GM19395 (cell line): ENCODE measurements at regions not wholly inside any gene's neighbourhood (a gene's known extent, or its start where the extent isn't known, plus 50 kb on each side); places are given as distances from the start of the nearest gene placed in this dataset.
"Not testable (repeated sequence)": the region's sequence is repeated elsewhere in the genome, so short reads cannot be mapped to it uniquely, and the experiment has no call there.

Experiments used
- ATAC-seq: cut with Tn5 transposase; IDR thresholded peaks from one replicate; pipeline ENCODE4 v1.9.1; 2021; ENCODE audit warnings: mild to moderate bottlenecking, moderate library complexity; ENCODE audit not compliant: unreplicated experiment

DNA sequence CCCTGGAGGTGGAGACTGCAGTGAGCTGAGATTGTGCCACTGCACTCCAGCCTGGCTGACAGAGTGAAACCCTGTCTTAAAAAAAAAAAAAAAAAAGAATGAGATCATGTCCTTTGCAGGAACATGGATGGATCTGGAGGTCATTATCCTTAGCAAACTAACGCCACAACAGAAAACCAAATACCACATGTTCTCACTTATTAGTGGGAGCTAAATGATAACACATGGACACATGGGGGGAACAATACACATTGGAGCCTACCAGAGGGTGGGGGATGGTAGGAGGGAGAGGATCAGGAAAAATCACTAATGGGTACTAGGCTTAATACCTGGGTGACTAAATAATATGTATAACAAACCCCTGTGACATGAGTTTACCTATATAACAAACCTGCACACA lies 108.0 kb upstream of the FHL2 start:
- ATAC-seq = not testable (repeated sequence)

DNA sequence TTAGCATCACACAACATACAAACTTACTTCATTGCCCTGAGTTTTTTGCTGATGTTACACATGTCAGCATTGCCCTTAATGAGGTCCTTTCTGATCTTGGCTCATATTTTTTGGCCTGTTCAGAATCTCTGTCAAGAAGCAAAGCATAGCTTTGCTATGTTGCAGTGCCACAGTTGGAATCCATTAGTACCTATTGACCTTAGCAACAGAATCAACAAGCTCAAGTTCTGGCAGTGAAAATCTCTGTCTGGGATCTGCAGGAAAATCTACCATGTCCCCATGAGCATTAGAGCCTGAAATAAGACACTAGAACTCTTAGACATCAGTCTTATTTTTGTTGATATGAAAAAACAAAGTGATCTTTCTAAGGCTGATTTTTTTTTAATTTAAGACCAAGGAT lies 105.6 kb upstream of the FHL2 start:
- no peak for ATAC-seq

DNA sequence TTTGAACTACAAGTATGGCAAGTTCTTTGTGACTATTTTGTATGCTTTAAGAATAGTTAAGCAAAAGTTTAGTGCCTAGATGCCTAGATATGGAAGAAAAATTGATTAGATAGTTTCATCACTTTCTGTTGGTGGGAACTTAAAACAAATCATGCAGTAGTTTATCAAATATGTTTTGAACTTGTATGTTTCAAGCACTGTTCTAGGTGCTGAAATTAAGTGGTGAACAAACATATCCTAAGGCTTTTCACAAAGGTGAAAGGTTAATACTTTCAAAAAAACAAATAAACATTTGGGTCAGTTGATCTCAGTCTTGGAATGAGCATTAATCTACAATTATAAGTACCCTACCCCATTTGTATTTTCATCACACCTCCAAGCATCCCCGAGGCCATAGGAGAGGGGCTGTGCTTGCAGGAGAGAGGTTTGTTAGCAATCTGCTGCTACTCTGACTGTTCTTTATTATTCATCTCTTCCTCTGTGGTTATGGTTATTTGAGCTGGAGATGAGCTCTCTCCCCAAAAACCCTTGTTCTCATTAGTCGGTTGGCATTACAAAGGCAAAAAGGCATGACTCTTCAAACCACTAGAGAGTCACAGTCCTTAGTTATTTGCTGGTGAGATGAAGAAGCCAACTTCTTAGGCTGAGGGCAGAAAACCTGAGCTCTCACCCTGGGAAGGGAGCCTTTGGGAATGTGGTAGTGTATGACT lies 103.9 kb upstream of the FHL2 start:
- ATAC-seq = no peak

DNA sequence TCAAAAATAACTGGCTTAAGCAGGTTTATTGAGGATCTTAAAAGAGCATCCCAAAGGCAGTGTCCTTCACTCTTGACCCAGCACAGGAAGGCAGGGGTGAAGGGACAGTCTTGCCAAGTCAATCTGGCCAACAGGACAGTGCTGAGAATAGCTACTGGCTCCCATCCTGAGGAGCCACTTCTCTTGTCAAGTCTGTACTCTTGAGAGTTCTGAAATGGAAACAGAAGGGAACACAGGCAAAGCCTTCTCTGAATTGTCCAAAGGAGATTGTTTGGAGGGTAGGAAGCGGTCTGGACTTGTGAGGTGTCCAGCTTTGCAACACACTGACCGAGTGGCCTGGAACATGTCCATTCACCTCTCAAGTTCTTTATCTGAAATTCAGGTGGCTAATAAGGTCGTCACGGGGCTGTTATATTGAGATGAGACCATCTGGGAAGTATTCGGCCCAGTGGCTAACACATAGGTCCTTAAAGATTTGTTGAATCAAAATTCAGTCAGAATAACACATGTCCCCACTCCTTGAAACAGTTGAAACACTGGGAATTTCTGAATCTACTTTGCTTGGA lies 99.5 kb upstream of the FHL2 start:
- no peak for ATAC-seq

DNA sequence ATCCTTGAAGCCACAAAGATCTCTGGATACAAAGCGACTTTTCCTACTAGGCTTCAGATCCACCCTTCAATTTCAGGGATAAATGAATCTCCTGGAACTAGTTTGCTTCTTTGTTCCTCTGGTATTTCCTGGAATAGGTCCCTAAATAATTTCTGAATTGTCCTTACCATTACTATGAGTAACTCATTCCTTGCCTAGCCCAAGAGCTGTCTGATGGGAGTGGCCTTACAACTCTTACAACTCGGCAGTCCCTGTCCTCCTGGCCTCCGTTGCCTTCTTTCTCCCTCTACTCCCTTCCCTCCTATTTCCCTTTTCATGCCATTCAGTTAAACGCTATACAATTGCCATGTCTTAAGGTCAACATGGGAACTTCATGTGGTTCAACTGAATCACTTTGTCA lies 98.2 kb upstream of the FHL2 start:
- ATAC-seq = no peak

DNA sequence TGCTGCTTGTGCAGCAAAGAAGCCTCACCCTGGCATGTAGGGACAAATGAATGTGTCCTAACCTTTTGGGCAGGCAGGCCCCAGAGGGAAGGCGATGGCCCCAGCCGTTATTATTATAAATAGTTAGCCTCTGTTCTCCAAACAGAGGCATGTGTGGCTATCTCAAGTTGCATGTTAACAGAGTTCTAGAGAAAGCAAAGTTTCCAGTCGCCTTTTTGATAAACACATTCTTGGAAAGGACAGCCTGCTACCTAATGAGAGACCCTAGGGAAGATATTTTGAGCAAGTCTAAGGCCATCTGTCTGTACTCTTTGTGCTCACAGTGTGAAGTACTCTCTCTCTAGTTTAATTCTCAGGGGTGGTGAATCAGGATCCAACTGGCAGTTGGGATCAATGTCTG lies 97.4 kb upstream of the FHL2 start:
- no peak for ATAC-seq

DNA sequence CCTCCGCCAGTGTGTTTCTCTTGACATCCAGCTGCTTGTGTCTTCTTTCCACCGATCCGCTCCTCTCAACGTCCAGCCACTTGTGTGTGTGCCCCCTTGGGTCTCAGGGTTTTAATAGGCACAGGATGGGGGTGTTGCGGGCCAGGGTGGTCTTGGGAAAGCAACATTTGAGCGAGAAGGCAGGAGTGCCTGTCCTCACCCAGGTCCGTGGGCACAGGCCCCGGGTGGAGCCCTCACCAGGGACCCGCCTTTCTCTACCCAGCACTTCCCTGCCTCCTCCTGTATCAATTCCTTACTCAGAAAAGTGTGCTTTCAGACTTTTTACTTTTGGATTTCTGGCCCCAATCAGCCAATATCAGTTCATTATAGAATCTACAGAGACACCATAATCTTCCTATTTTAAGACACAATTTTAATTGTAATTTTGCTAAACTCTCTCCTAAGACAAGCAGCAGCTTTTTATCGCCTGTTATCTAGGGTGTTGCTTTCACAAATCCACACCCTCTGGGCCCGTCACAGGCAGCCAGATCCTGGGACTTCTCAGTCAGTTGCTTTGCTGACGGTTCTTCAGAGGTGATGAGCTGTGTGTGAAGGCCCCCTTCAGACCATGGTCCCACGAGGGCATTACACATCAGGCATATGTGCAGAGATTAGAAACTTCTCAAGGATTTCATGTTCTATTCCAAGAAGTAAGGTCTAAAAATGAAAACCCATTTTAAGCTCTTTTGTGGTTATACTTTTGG lies 96.0 kb upstream of the FHL2 start:
- ATAC-seq = no peak

DNA sequence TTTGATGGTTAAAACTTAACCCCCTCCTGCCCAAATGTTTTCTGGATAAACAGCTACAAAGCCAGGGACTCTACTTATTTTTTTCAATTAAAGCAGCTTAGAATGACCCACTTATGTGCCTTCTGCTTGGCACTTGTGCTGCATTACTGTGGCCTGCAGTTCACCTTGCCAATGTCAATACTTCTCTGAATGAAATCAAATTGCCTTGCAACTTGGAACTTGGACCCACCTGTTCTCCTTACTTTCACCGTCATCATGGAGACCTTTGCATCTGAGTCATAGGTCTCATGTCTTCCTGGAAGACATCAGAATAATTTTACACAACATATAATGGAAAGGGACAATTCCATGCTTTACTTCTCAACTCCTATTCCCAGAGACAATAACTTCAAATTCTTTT lies 92.1 kb upstream of the FHL2 start:
- ATAC-seq = no peak

DNA sequence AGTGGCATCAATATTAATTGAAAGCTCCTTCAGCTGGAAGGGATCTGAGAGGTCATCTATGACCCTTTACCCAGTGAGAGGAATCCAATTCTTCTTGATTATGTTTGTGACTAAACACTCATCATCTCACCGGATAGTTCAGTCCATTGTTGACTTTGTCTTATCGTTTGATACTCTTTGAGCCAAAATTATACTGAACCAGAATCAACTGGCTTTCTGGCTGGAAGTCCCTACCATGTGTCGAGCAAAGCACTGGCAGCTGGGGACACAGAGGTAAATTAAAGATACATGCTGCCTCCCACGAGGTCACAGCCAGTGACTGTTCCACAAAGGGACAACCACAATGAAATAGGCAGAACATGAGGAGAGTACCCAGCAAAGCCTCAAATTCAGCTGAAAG lies 91.4 kb upstream of the FHL2 start:
- ATAC-seq = no peak

DNA sequence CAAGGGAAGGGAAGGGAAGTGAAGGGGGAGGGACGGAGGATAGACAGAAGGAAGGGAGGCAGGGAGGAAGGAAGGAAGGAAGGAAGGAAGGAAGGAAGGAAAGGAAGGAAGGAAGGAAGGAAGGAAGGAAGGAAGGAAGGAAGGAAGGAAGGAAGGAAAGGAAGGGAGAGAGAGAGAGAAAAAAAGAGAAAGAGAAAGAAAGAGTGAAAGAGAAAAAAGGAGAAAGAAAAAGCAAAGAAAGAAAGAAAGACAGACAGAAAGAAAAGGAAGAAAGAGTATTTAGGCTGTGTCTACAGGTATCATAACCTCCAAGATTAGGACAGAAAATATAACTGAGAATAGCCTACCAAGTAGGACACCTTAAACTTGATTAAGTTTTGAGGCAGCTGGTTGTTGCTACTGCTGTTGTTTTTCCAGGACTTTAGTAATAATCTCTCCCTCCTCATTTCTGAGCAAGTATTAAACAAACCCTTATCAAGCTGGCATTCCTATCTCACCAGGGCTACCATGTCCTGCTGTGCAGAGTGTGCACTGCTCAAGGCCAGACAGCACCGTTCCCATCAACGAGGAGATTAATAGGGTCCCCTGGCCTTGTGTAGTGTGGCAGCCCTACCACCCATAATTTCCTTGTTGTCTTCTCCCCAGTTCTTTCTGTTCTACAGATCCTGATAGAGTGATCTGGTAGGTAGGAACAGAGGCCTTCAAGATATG lies 90.5 kb upstream of the FHL2 start:
- ATAC-seq = no peak

DNA sequence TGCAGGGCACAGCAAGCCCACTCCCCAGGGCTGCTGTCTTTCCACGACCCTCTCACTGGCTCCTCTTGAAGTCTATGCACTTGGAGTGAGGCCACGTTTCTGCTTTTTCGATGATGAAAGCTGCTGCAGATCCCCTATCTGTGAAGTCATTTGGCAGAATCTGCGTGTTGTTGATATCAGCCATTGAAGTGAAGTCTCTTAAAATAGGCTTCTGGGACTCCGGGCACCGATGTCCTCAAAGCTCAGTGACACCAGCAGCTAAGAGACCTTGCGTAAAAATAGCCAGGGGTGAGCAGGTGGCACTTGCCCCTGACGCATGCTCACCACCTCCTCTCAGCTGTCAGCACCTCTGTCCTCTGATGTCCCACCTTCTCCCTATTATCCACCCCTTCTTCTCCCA lies 89.4 kb upstream of the FHL2 start:
- no peak for ATAC-seq

DNA sequence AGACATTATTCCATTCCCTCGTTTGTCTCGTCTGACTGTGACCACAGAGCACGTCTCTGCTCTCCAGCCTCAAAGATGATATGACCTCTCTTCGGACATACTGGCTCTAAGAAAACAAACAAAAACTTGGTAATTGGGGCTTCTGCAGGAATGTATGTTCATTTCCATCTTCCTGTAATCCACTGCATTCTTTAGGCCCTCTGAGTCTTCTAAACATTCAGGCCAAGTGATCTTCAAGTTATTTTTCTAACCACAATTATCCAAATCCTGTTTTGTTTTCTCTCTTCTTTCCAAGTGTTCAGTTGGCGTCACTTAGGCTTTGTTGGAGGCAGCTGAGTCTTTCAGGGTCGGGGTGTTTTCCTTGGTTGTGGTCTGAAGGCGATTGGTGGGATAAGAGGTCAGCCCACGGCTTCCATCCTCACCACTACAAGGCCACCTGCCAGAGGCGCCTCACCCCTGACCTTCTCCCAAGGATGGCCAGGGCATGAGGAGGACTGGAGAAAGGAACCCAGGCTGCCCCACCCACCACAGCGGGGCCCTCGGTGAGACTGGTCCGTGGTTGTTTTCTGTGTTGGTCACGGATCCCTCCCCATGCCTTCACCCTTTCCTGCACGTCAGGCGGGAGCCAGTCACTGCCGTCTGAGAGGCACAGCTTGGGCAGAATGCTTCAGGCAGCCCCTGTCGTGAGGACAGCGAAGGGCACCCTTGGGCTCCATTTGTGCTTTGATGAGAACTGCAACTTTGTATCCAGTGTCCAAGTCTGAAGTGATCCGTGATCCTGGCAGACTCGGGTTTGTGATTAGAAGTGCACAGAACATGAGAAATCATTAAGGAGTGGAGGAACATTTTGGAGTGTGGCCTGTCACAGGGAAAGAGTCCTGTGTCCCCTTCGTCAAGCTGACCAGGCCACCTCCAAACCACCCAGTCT lies 88.6 kb upstream of the FHL2 start:
- no peak for ATAC-seq

DNA sequence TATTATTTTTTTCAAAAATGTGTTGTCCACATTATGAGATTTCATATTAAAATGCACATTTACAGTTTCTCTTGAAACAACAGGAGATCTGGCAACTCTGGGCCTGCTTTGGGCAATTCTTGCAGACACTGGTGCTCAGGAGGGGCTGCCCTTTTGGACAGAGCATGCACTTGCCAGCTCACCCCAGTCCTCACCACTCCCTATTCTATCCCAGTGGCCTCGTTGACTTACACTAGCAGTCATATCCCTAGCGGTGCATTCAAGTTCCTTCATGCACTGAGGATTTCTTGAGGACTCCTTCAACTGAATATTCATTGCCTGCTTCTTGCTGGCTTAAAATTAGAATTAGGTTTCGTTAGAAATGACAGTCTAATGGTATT lies 87.9 kb upstream of the FHL2 start:
- no peak for ATAC-seq

DNA sequence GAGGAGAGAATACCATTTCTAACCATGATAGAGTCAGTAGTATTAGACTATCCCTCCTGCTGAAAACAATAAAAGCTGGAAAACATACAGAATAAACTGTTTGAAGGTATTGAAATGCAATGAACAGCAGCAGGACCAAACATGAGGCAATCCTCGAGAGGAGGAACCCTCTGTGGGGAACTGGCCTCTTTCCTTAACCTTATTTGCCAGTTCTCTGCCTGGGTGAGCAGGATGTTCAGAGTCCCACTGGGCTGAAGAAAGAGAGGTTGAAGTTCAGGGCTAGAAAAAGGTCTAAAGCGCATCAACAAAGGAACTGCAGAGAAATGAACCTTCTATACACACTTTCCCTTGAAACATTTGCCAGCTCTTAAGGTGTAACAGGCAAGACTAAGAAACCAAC lies 79.8 kb upstream of the FHL2 start:
- no peak for ATAC-seq

DNA sequence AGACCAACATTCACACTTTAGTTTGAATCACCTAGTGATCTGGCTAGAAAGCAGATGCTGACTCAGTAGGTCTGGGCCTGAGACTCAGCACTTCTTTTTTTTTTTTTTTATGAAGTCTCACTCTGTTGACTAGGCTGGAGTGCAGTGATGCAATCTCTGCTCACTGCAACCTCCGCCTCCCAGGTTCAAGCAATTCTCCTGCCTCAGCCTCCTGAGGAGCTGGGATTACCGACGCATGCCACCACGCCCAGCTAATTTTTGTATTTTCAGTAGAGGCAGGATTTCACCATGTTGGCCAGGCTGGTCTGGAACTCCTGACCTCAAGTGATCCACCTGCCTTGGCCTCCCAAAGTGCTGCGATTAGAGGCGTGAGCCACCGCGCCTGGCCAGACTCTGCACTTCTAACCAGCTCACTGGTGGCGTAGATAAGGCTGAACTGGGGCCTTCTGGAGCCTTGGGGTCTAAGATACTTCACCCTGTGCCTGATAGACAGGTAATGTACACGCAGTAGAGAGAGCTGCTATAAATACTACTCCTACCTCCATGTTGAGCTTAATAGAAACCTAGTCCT lies 78.3 kb upstream of the FHL2 start:
- not testable (repeated sequence) for ATAC-seq

DNA sequence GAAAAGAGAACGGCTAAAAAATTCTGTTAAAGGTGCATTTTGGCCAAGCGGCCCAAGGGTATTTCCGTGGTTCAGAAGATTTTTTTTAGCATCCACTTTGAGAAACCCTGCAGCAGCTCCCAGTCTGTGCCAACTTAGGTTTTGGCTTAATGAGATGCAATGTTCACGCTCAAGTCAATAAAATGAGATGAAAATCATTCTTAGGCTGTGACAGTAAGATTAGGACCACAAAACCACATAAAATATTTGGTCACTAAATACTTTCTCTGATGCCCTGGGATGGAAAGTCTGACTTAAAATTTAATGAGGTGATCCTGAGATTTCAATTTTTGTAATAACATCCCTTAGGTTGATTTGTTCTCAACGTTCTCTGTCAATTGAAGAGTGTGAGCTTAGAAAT lies 74.2 kb upstream of the FHL2 start:
- no peak for ATAC-seq

DNA sequence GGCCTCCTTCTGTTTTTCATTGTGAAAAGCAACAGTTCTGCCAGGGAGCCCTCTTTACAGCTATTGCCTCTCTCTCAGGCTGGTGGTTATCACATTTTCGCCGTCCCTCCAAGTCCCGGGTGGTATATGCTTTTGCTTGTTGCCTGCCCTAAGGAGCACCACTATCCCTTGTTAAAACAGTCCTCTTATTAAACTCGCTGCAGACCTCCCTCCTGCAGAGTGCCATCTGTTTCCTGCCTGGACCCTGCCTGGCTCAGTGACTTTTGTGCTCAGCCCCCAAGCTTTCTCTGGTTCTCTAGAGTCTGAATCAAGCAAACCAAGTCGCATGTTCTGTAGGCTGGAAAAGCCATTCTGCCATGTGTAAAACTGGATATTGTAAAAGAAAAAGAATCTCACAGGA lies 72.1 kb upstream of the FHL2 start:
- ATAC-seq = no peak

DNA sequence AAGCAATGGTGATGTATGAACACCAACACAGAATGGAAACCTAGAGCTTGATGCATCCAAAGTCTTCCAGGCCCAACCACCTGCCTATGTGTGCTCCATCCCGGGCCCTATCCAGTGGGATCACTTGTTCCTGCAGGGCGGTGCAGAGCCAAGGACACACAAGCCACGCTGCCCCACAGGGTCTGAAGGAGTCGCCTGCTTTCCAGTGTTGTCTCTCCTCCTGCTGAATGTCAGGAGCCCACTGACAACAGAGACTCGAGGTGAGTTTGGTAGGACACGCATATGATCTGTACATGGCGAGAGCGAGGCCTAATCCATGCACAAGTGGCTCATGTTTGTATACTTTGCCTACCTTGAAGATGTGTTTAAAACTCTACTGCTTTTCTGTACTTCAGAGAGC lies 70.9 kb upstream of the FHL2 start:
- ATAC-seq = no peak

DNA sequence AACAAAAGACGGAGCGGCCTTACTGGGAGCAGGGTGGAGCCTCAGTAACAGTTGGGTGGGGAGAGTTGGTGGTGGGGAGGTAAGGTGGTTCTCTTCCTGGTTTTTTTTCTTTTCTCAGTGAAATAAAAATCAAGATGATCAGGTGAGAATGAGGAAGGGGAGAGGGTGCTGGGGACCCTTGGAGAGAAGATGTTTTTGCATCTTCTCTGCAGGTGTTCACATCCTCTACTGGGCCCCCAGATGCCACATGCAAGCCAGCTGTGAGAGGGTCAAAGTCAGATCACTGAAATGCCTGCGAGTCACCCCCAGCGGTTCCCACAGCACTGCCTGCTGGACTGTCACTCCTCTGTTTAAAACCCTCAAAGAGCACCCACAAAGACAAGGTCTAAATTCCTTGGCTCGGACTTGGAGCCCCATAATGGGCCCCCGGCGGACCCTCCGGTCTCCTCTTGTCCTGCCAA lies 69.8 kb upstream of the FHL2 start:
- ATAC-seq = no peak

DNA sequence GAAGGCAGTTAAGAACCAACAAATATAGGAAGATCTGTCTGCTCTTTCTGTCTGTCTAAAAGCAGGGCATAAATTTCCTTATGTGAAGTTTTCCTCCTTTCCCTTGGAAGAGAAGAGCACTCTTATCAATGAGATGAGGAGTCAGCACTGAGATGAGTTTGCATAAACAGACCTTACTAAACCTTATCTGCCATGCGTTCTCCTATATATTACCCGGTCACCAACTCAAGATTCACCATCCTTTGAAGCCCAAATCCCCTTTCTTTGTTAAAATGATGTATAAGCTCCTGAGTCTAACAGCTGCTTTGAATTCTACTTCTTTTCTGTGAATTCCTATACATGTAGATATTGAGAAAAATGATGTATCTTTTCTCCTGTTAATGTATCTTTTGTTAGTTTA lies 65.5 kb upstream of the FHL2 start:
- no peak for ATAC-seq
